Frontal cortex (tissue), 3 donors: ENCODE measurements at regions not wholly inside any gene's neighbourhood (a gene's known extent, or its start where the extent isn't known, plus 50 kb on each side); places are given as distances from the start of the nearest gene placed in this dataset.
"Not testable (repeated sequence)": the region's sequence is repeated elsewhere in the genome, so short reads cannot be mapped to it uniquely, and the experiment has no call there.

ENCODE experiments used
- DNase-seq, 2 donors: peaks; one replicate each; pipeline ENCODE4 v3.0.0; 2012; ENCODE audit warnings: low spot score in 2 of 2
- FAIRE-seq: peaks from 2 replicates; lab custom pipeline; 2012; peaks lifted over from hg19 to GRCh38; lab: Jason Lieb, UNC
- donor health status: control.
- donor health status: control.
- donor health status: control.

- no peak for FAIRE-seq
Measured at GRCh38 chr12:111250251-111250881, 118.5 kb downstream of the PHETA1 start.

GRCh38 chr12:111249757-111250156 is 119.1 kb downstream of the PHETA1 start:
- no peak for DNase-seq
- FAIRE-seq = no peak

More at GRCh38 chr12:111250251-111250881, 118.5 kb downstream of the PHETA1 start:
- DNase-seq = no peak

- FAIRE-seq (no peak), DNase-seq (no peak)
Measured at GRCh38 chr12:111249018-111249370, 119.9 kb downstream of the PHETA1 start.

GRCh38 chr12:111248236-111249017 is 120.5 kb downstream of the PHETA1 start:
- FAIRE-seq (no peak), DNase-seq (no peak)

- no peak for FAIRE-seq
- DNase-seq = no peak
Measured at GRCh38 chr12:111247083-111247783, 121.7 kb downstream of the PHETA1 start.

GRCh38 chr12:111246477-111247011 is 122.4 kb downstream of the PHETA1 start:
- DNase-seq (no peak), FAIRE-seq (no peak)

- FAIRE-seq (no peak), DNase-seq (no peak)
Measured at GRCh38 chr12:111245701-111246476, 123.0 kb downstream of the PHETA1 start.

GRCh38 chr12:111244673-111245072 is 124.2 kb downstream of the PHETA1 start:
- FAIRE-seq = no peak

GRCh38 chr12:111242817-111243216 is 126.1 kb downstream of the PHETA1 start:
- DNase-seq, FAIRE-seq: not testable (repeated sequence)

More at GRCh38 chr12:111244673-111245072, 124.2 kb downstream of the PHETA1 start:
- DNase-seq = no peak

GRCh38 chr12:111242184-111242583 is 126.7 kb downstream of the PHETA1 start:
- FAIRE-seq (no peak), DNase-seq (no peak)

- no peak for FAIRE-seq
- DNase-seq = no peak
Measured at GRCh38 chr12:111240374-111240773, 128.5 kb downstream of the PHETA1 start.

- DNase-seq = no peak
- FAIRE-seq = no peak
Measured at GRCh38 chr12:111239235-111239634, 129.7 kb downstream of the PHETA1 start.

- DNase-seq (no peak), FAIRE-seq (no peak)
Measured at GRCh38 chr12:111238075-111238734, 130.7 kb downstream of the PHETA1 start.

GRCh38 chr12:111234491-111234890 is 134.4 kb downstream of the PHETA1 start:
- FAIRE-seq = not testable (repeated sequence)

GRCh38 chr12:111233786-111234185 is 135.1 kb downstream of the PHETA1 start:
- DNase-seq = no peak
- FAIRE-seq = no peak

More at GRCh38 chr12:111234491-111234890, 134.4 kb downstream of the PHETA1 start:
- DNase-seq = not testable (repeated sequence)

GRCh38 chr12:111230649-111231048 is 138.2 kb downstream of the PHETA1 start:
- no peak for FAIRE-seq
- DNase-seq = no peak

- no peak for FAIRE-seq
Measured at GRCh38 chr12:111228916-111229666, 139.8 kb downstream of the PHETA1 start.

More at GRCh38 chr12:111228916-111229666, 139.8 kb downstream of the PHETA1 start:
- DNase-seq = no peak
